Fibroblast of lung (primary cell): ENCODE measurements at regions not wholly inside any gene's neighbourhood (a gene's known extent, or its start where the extent isn't known, plus 50 kb on each side); places are given as distances from the start of the nearest gene placed in this dataset.

Experiments used
- DNase-seq, 2 donors: peaks; one replicate each; pipeline versions ENCODE4 v3.0.0 to v3.0.0-alpha.2; 2010; ENCODE audit warnings: low read depth in 2 of 2
- H2AFZ ChIP-seq: 2 replicates; pipeline ENCODE4 v1.5.1; 2012; ENCODE audit warnings: low read length, control low read depth, inconsistent platforms
- H3K27ac ChIP-seq: 2 replicates; pipeline ENCODE4 v1.5.1; 2011; ENCODE audit warnings: low read length, control low read depth; ENCODE audit not compliant: insufficient read depth
- H3K27me3 ChIP-seq: 2 replicates; pipeline ENCODE4 v1.5.1; 2011; ENCODE audit warnings: mild to moderate bottlenecking, low read length; ENCODE audit not compliant: control insufficient read depth, insufficient read depth
- H3K36me3 ChIP-seq: 2 replicates; pipeline ENCODE4 v1.5.1; 2011; ENCODE audit warnings: low read length; ENCODE audit not compliant: control insufficient read depth, insufficient read depth
- H3K4me1 ChIP-seq: 2 replicates; pipeline ENCODE4 v1.5.1; 2011; ENCODE audit warnings: low read length; ENCODE audit not compliant: control insufficient read depth, insufficient read depth; ENCODE audit errors: extremely low read depth
- H3K4me2 ChIP-seq: 2 replicates; pipeline ENCODE4 v1.5.1; 2011; ENCODE audit warnings: low read length, control low read depth; ENCODE audit not compliant: insufficient read depth; ENCODE audit errors: extremely low read depth
- H3K4me3 ChIP-seq, 4 experiments: fragments of 200-600 bp in 1 of 4; sonication (generic) in 1 of 4; replicated peaks in 1 of 4; 2 replicates each; pipeline ENCODE4 v1.5.1; 2011 to 2016; ENCODE audit warnings: low read length in 4 of 4, low read depth in 3 of 4, mild to moderate bottlenecking in 3 of 4, control low read depth in 2 of 4, inconsistent platforms in 1 of 4, mixed read lengths in 1 of 4; ENCODE audit not compliant: insufficient read depth in 1 of 4; ENCODE audit errors: control extremely low read depth in 1 of 4
- H3K79me2 ChIP-seq: 2 replicates; pipeline ENCODE4 v1.5.1; 2012; ENCODE audit warnings: mild to moderate bottlenecking, low read length, inconsistent platforms; ENCODE audit not compliant: control insufficient read depth, insufficient read depth
- H3K9ac ChIP-seq: 2 replicates; pipeline ENCODE4 v1.5.1; 2011; ENCODE audit warnings: mild to moderate bottlenecking, low read length, control low read depth; ENCODE audit not compliant: insufficient read depth
- H3K9me3 ChIP-seq: 2 replicates; pipeline ENCODE4 v1.5.1; 2012; ENCODE audit warnings: low read depth, low read length; ENCODE audit not compliant: control insufficient read depth, insufficient read depth
- H4K20me1 ChIP-seq: 2 replicates; pipeline ENCODE4 v1.5.1; 2011; ENCODE audit warnings: low read length; ENCODE audit not compliant: control insufficient read depth, insufficient read depth; ENCODE audit errors: extremely low read depth
- CTCF ChIP-seq, 2 donors: IDR thresholded peaks in 1 of 2; conservative IDR thresholded peaks in 1 of 2; 1 replicate in 1 of 2; 2 replicates in 1 of 2; pipeline ENCODE4 v1.5.1; 2011 to 2012; ENCODE audit warnings: low read length in 2 of 2, control low read depth in 1 of 2, inconsistent platforms in 1 of 2, low read depth in 1 of 2, mild to moderate bottlenecking in 1 of 2
- EZH2 ChIP-seq: IDR thresholded peaks from 2 replicates; pipeline ENCODE4 v1.5.1; 2012; ENCODE audit warnings: low read length, control low read depth, mild to moderate bottlenecking; ENCODE audit errors: missing control alignments

- Histone ChIP-seq H3K36me3 (no peaks in the 10 kb centered on the region), H3K79me2 (no peaks in the 10 kb centered on the region), H3K9ac (no peak overlapping the region), H2AFZ (no peak overlapping the region), H4K20me1 (no peaks in the 10 kb centered on the region), H3K27me3 (no peaks in the 10 kb centered on the region), H3K4me1 (no peaks in the 10 kb centered on the region), H3K4me3 (no peak overlapping the region), H3K27ac (no peak overlapping the region), H3K4me2 (no peak overlapping the region), H3K9me3 (no peaks in the 10 kb centered on the region)
- TF ChIP-seq EZH2 (no peak), CTCF (conservative IDR thresholded peaks at IDR 0.05 in 1 of 2, IDR thresholded peaks at IDR 0.05 in 1 of 2; ENCODE audit: low read depth in 1 of 2, low read length in 2 of 2) (no peak)
- peak; percentile 6 to 17 for DNase-seq
These were observed 124.6 kb upstream of the GBE1 start for GRCh38 chr3:81886081-81886480.

GRCh38 chr3:81884791-81885190 lies 123.3 kb upstream of the GBE1 start:
- Histone ChIP-seq H3K9ac (no peak overlapping the region), H3K27me3 (no peaks in the 10 kb centered on the region), H3K9me3 (no peaks in the 10 kb centered on the region), H4K20me1 (no peaks in the 10 kb centered on the region), H3K79me2 (no peaks in the 10 kb centered on the region), H3K4me3 (no peak overlapping the region), H3K4me2 (no peak overlapping the region), H3K27ac (no peak overlapping the region), H2AFZ (no peak overlapping the region), H3K36me3 (no peaks in the 10 kb centered on the region), H3K4me1 (no peaks in the 10 kb centered on the region)
- no peak for TF ChIP-seq CTCF (conservative IDR thresholded peaks at IDR 0.05 in 1 of 2, IDR thresholded peaks at IDR 0.05 in 1 of 2; ENCODE audit: low read depth in 1 of 2, low read length in 2 of 2)
- no peak for DNase-seq

GRCh38 chr3:81876826-81877225 lies 115.4 kb upstream of the GBE1 start:
- no peak overlapping the region for H3K27ac ChIP-seq
- no peak for TF ChIP-seq CTCF (conservative IDR thresholded peaks at IDR 0.05 in 1 of 2, IDR thresholded peaks at IDR 0.05 in 1 of 2; ENCODE audit: low read depth in 1 of 2, low read length in 2 of 2)
- TF ChIP-seq EZH2 = no peak
- H3K36me3 ChIP-seq = no peaks in the 10 kb centered on the region
- DNase-seq = no peak
- H3K9me3 ChIP-seq = no peaks in the 10 kb centered on the region
- no peak overlapping the region for H3K9ac ChIP-seq
- no peaks in the 10 kb centered on the region for H4K20me1 ChIP-seq
- no peaks in the 10 kb centered on the region for H3K79me2 ChIP-seq
- H2AFZ ChIP-seq = no peak overlapping the region
- no peaks in the 10 kb centered on the region for H3K4me1 ChIP-seq
- no peaks in the 10 kb centered on the region for H3K27me3 ChIP-seq
- no peak overlapping the region for H3K4me3 ChIP-seq
- no peak overlapping the region for H3K4me2 ChIP-seq
